ENCODE measurements at regions not wholly inside any gene's neighbourhood (a gene's known extent, or its start where the extent isn't known, plus 50 kb on each side); places are given as distances from the start of the nearest gene placed in this dataset.
A peak's percentile ranks its signal among the peaks of the same experiment; 100 is the strongest.

GRCh38 chr12:92551853-92552397, 150.9 kb upstream of the PLEKHG7 start (continued):
- TF ChIP-seq, protein P1, sequence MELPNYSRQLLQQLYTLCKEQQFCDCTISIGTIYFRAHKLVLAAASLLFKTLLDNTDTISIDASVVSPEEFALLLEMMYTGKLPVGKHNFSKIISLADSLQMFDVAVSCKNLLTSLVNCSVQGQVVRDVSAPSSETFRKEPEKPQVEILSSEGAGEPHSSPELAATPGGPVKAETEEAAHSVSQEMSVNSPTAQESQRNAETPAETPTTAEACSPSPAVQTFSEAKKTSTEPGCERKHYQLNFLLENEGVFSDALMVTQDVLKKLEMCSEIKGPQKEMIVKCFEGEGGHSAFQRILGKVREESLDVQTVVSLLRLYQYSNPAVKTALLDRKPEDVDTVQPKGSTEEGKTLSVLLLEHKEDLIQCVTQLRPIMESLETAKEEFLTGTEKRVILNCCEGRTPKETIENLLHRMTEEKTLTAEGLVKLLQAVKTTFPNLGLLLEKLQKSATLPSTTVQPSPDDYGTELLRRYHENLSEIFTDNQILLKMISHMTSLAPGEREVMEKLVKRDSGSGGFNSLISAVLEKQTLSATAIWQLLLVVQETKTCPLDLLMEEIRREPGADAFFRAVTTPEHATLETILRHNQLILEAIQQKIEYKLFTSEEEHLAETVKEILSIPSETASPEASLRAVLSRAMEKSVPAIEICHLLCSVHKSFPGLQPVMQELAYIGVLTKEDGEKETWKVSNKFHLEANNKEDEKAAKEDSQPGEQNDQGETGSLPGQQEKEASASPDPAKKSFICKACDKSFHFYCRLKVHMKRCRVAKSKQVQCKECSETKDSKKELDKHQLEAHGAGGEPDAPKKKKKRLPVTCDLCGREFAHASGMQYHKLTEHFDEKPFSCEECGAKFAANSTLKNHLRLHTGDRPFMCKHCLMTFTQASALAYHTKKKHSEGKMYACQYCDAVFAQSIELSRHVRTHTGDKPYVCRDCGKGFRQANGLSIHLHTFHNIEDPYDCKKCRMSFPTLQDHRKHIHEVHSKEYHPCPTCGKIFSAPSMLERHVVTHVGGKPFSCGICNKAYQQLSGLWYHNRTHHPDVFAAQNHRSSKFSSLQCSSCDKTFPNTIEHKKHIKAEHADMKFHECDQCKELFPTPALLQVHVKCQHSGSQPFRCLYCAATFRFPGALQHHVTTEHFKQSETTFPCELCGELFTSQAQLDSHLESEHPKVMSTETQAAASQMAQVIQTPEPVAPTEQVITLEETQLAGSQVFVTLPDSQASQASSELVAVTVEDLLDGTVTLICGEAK (IDR thresholded peaks at IDR 0.05; ENCODE audit: borderline replicate concordance), result no peak; the same call in 1 of the 2 replicates
- TF ChIP-seq CBX5 (IDR thresholded peaks at IDR 0.05; ENCODE audit: low read depth), result no peak
- TF ChIP-seq NFYB (IDR thresholded peaks at IDR 0.05; ENCODE audit: insufficient read depth, low read depth, low read length), result no peak
- no peak for TF ChIP-seq BRCA1 (IDR thresholded peaks at IDR 0.05; ENCODE audit: low read depth, low read length)
- TF ChIP-seq TAF1 (IDR thresholded peaks at IDR 0.05; ENCODE audit: borderline replicate concordance, low read depth, low read length), result peak; percentile 54; the same call in 1 of the 2 replicates
- TF ChIP-seq POLR2A (IDR thresholded peaks at IDR 0.05; ENCODE audit: low read depth, low read length), result peak; percentile 57
- TF ChIP-seq LARP7 (IDR thresholded peaks at IDR 0.05), result no peak; the same call in 1 of the 2 replicates
- TF ChIP-seq STAT1 (conservative IDR thresholded peaks at IDR 0.05), result no peak
- no peak for TF ChIP-seq NKRF (conservative IDR thresholded peaks at IDR 0.05)
- TF ChIP-seq PKNOX1 (IDR thresholded peaks at IDR 0.05), result peak; percentile 62
- TF ChIP-seq ASH2L (IDR thresholded peaks at IDR 0.05; ENCODE audit: borderline replicate concordance, low read depth), result no peak
- no peak for TF ChIP-seq RB1 (IDR thresholded peaks at IDR 0.05; ENCODE audit: borderline replicate concordance)
- TF ChIP-seq CREB1 (IDR thresholded peaks at IDR 0.05; ENCODE audit: low read depth), result no peak
- TF ChIP-seq, protein P2, sequence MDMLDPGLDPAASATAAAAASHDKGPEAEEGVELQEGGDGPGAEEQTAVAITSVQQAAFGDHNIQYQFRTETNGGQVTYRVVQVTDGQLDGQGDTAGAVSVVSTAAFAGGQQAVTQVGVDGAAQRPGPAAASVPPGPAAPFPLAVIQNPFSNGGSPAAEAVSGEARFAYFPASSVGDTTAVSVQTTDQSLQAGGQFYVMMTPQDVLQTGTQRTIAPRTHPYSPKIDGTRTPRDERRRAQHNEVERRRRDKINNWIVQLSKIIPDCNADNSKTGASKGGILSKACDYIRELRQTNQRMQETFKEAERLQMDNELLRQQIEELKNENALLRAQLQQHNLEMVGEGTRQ (IDR thresholded peaks at IDR 0.05; ENCODE audit: borderline replicate concordance, low read depth, low read length), result no peak
- no peak for TF ChIP-seq CBX3 (IDR thresholded peaks at IDR 0.05; ENCODE audit: borderline replicate concordance, low read depth)
- TF ChIP-seq TBL1XR1 (IDR thresholded peaks at IDR 0.05; ENCODE audit: low read depth, low read length), result peak; percentile 63; the same call in 1 of the 2 replicates
- peak; percentile 92 for TF ChIP-seq POLR2AphosphoS5 (IDR thresholded peaks at IDR 0.05; ENCODE audit: low read length)
- peak; percentile 43; the same call in 1 of the 2 replicates for TF ChIP-seq TCF3 (IDR thresholded peaks at IDR 0.05; ENCODE audit: borderline replicate concordance, insufficient read depth, low read depth, low read length)
- peak; percentile 54; the same call in 1 of the 2 replicates for TF ChIP-seq SMAD5 (IDR thresholded peaks at IDR 0.05; ENCODE audit: low read depth)
- no peak for TF ChIP-seq ZZZ3 (IDR thresholded peaks at IDR 0.05; ENCODE audit: control insufficient read depth, insufficient read length, low read depth)
- no peak; the same call in 1 of the 2 replicates for TF ChIP-seq CBFB (IDR thresholded peaks at IDR 0.05; ENCODE audit: low read depth)
- no peak for TF ChIP-seq ZNF622 (IDR thresholded peaks at IDR 0.05)
- peak; percentile 93 for TF ChIP-seq ATF7 (IDR thresholded peaks at IDR 0.05; ENCODE audit: low read depth)
- TF ChIP-seq ZNF207 (IDR thresholded peaks at IDR 0.05; ENCODE audit: borderline replicate concordance), result peak; percentile 55; the same call in 1 of the 2 replicates
- peak; percentile 96 for TF ChIP-seq IRF4 (IDR thresholded peaks at IDR 0.05; ENCODE audit: low read depth, low read length)

Measured in GM12878 (cell line).